Heart left ventricle (tissue), 13 donors: ENCODE measurements at regions not wholly inside any gene's neighbourhood (a gene's known extent, or its start where the extent isn't known, plus 50 kb on each side); places are given as distances from the start of the nearest gene placed in this dataset.

Experiments
- CTCF ChIP-seq, 12 donors: fragments of 200-600 bp; sonication (generic) in 4 of 12; IDR thresholded peaks; one replicate each; pipeline versions ENCODE4 v1.5.0 to v1.8.0; 2018 to 2022; ENCODE audit warnings: antibody characterized with exemption in 12 of 12, mild to moderate bottlenecking in 5 of 12
- POLR2A ChIP-seq, 2 donors: fragments of 450-650 bp; IDR thresholded peaks; one replicate each; pipeline ENCODE4 v1.6.1; 2017; ENCODE audit warnings: antibody characterized with exemption in 2 of 2, mild to moderate bottlenecking in 2 of 2, moderate library complexity in 2 of 2
- donor health status: ischemic (EF 13 %, LVEDD 7.1; RV severe dilation, severe dysfunction).
- donor health status: DM: no; HTN: yes; CAD: no.
- donor health status: DM: no; HTN: no; CAD: no.
- donor health status: ischemic (EF 25% LVEDD 6.9; RV normal size, moderate dysfunction).
- donor health status: ischemic (EF 25% LVEDD 5.7; RV mildly dilated, moderate dysfunction).
- donor health status: ischemic (EF 35%, LVEDD 5.7; RV mildly dilated, moderate dysfunction).
- donor health status: nonischemic (EF 11% LVEDD 7.7; RV severe dilation, severe dysfunction).
- donor health status: DM: yes; HTN: yes; CAD: no.
- donor health status: PGD.
- donor health status: ischemic (EF 29% LVEDD 5.4; RV normal size, mild dysfunction).
- donor health status: nonischemic (EF 23%, LVEDD 6.1; RV moderate dilation, normal function).

- no peak for TF ChIP-seq CTCF (IDR thresholded peaks at IDR 0.05)
- no peak for TF ChIP-seq POLR2A (IDR thresholded peaks at IDR 0.05)
Observed at GRCh38 chr9:73009649-73010288, 56.9 kb upstream of the ALDH1A1 start.
